Endothelial cell of umbilical vein (primary cell): ENCODE measurements at regions not wholly inside any gene's neighbourhood (a gene's known extent, or its start where the extent isn't known, plus 50 kb on each side); places are given as distances from the start of the nearest gene placed in this dataset.

Experiments used
- BruUV-seq: library from RNA; stranded (reverse); fragments of 400-500 nt; replicated peaks from 2 replicates; lab custom pipeline; 2021; lab: Mats Ljungman, UMichigan
- CTCF ChIA-PET: fragments of 300-600, 350-600 bp; sonication (Branson Sonifier 250); formaldehyde crosslinking; loops from one replicate; lab custom pipeline; 2021; ENCODE audit warnings: antibody characterized with exemption, inconsistent platforms; lab: Charles Lee
- POLR2A ChIA-PET: fragments of 300-600, 350-600 bp; sonication (Branson Sonifier 250); formaldehyde crosslinking; loops from one replicate; lab custom pipeline; 2021; ENCODE audit warnings: antibody characterized with exemption, inconsistent platforms; lab: Charles Lee
- DNase-seq: peaks from one replicate; pipeline ENCODE4 v3.0.0-alpha.2; 2011; ENCODE audit warnings: low read depth, low spot score
- FAIRE-seq: peaks from 2 replicates; lab custom pipeline; 2011; peaks lifted over from hg19 to GRCh38; lab: Jason Lieb, UNC
- H2AFZ ChIP-seq: 2 replicates; pipeline ENCODE4 v1.6.0; 2012; ENCODE audit warnings: low read depth, low read length, control low read depth, inconsistent platforms
- H3K27ac ChIP-seq: 2 replicates; pipeline ENCODE4 v1.5.1; 2011; ENCODE audit warnings: low read depth, mild to moderate bottlenecking, control low read depth, low read length, moderate library complexity; ENCODE audit not compliant: insufficient read depth
- H3K27me3 ChIP-seq, 2 experiments: 2 replicates each; pipeline versions ENCODE4 v1.6.0 to v1.6.1; 2011; ENCODE audit warnings: low read length in 2 of 2, mixed read lengths in 1 of 2; ENCODE audit not compliant: control insufficient read depth in 2 of 2, insufficient read depth in 2 of 2
- H3K36me3 ChIP-seq, 2 experiments: 2 replicates in 1 of 2; 3 replicates in 1 of 2; pipeline ENCODE4 v1.5.1; 2011; ENCODE audit warnings: low read length in 2 of 2, mild to moderate bottlenecking in 1 of 2, moderate library complexity in 1 of 2; ENCODE audit not compliant: control insufficient read depth in 2 of 2, insufficient read depth in 2 of 2; ENCODE audit errors: extremely low read depth in 1 of 2
- H3K4me1 ChIP-seq: 3 replicates; pipeline ENCODE4 v1.5.1; 2011; ENCODE audit warnings: mild to moderate bottlenecking, low read length; ENCODE audit not compliant: control insufficient read depth, insufficient read depth; ENCODE audit errors: extremely low read depth
- H3K4me2 ChIP-seq: 2 replicates; pipeline ENCODE4 v1.6.1; 2011; ENCODE audit warnings: low read length, control low read depth, mixed read lengths; ENCODE audit not compliant: insufficient read depth
- H3K4me3 ChIP-seq, 3 experiments: fragments of 200-600 bp in 1 of 3; sonication (generic), shearing (Covaris generic) in 1 of 3; replicated peaks in 1 of 3; 2 replicates each; pipeline ENCODE4 v1.5.1; 2011 to 2016; ENCODE audit warnings: control low read depth in 3 of 3, low read length in 3 of 3, mild to moderate bottlenecking in 2 of 3, inconsistent platforms in 1 of 3, low read depth in 1 of 3, moderate library complexity in 1 of 3; ENCODE audit not compliant: insufficient read depth in 1 of 3
- H3K79me2 ChIP-seq: 2 replicates; pipeline ENCODE4 v1.6.0; 2012; ENCODE audit warnings: low read length, inconsistent platforms; ENCODE audit not compliant: control insufficient read depth, insufficient read depth
- H3K9ac ChIP-seq: replicated peaks from 2 replicates; pipeline ENCODE3; 2011; ENCODE audit warnings: low read length, control low read depth; ENCODE audit not compliant: insufficient read depth; ENCODE audit errors: extremely low read depth
- H3K9me1 ChIP-seq: replicated peaks from 3 replicates; pipeline ENCODE4 v1.6.0; 2011; ENCODE audit warnings: mild to moderate bottlenecking, low read length; ENCODE audit not compliant: control insufficient read depth, insufficient read depth; ENCODE audit errors: extremely low read depth
- H3K9me3 ChIP-seq: replicated peaks from 2 replicates; pipeline ENCODE4 v1.5.1; 2012; ENCODE audit warnings: low read length, inconsistent platforms; ENCODE audit not compliant: control insufficient read depth, insufficient read depth
- H4K20me1 ChIP-seq: replicated peaks from 2 replicates; pipeline ENCODE3; 2011; ENCODE audit warnings: mild to moderate bottlenecking, low read length; ENCODE audit not compliant: control insufficient read depth, insufficient read depth; ENCODE audit errors: extremely low read depth
- CTCF ChIP-seq, 2 donors: IDR thresholded peaks; 1 replicate in 1 of 2; 2 replicates in 1 of 2; pipeline ENCODE4 v1.5.1; 2011; ENCODE audit warnings: low read length in 2 of 2, mild to moderate bottlenecking in 2 of 2, moderate library complexity in 2 of 2, control low read depth in 1 of 2, inconsistent platforms in 1 of 2, low read depth in 1 of 2; ENCODE audit not compliant: insufficient read depth in 1 of 2; ENCODE audit errors: extremely low read depth in 1 of 2
- EZH2 ChIP-seq: IDR thresholded peaks from 2 replicates; pipeline ENCODE4 v1.6.1; 2012; ENCODE audit warnings: borderline replicate concordance, low read depth, mild to moderate bottlenecking, moderate library complexity, low read length, inconsistent platforms; ENCODE audit not compliant: severe bottlenecking
- FOS ChIP-seq: IDR thresholded peaks from 2 replicates; pipeline ENCODE4 v1.6.1; 2011; ENCODE audit warnings: mild to moderate bottlenecking, low read length, moderate library complexity, borderline replicate concordance; ENCODE audit not compliant: insufficient read depth
- GATA2 ChIP-seq: IDR thresholded peaks from 2 replicates; pipeline ENCODE4 v1.7.0; 2011; ENCODE audit warnings: low read depth, mild to moderate bottlenecking, moderate library complexity, mixed read lengths, low read length; ENCODE audit not compliant: insufficient read length, insufficient read depth
- JUN ChIP-seq: IDR thresholded peaks from 2 replicates; pipeline ENCODE4 v1.6.1; 2011; ENCODE audit warnings: borderline replicate concordance, low read depth; ENCODE audit not compliant: insufficient read length, insufficient read depth
- MYC ChIP-seq: IDR thresholded peaks from one replicate; pipeline ENCODE4 v1.6.1; 2011; ENCODE audit warnings: mild to moderate bottlenecking, low read depth, low read length
- POLR2A ChIP-seq: IDR thresholded peaks from 2 replicates; pipeline ENCODE4 v1.6.1; 2012; ENCODE audit warnings: low read depth, mild to moderate bottlenecking, control low read depth, low read length
- POLR2AphosphoS5 ChIP-seq: IDR thresholded peaks from 2 replicates; pipeline ENCODE4 v1.6.1; 2012; ENCODE audit warnings: low read depth, mild to moderate bottlenecking, control low read depth, low read length, moderate library complexity; ENCODE audit not compliant: insufficient read depth
- dilution Hi-C: fragments of 300-500 bp; cut with MboI; formaldehyde crosslinking; loops from one replicate; pipeline ENCODE4 v1.15.0; 2019; ENCODE audit warnings: low sequenced_read_pairs; ENCODE audit not compliant: extremely low pct_ligation_motif_present
- intact Hi-C: fragments of 100-400 bp; cut with micrococcal nuclease; formaldehyde crosslinking; loops from one replicate; pipeline ENCODE4 v1.10.0; 2022
- TF ChIP-seq, protein P1 (sequence below): IDR thresholded peaks from 2 replicates; pipeline ENCODE4 v1.6.1; 2011; ENCODE audit not compliant: insufficient read depth, insufficient read length

DNA sequence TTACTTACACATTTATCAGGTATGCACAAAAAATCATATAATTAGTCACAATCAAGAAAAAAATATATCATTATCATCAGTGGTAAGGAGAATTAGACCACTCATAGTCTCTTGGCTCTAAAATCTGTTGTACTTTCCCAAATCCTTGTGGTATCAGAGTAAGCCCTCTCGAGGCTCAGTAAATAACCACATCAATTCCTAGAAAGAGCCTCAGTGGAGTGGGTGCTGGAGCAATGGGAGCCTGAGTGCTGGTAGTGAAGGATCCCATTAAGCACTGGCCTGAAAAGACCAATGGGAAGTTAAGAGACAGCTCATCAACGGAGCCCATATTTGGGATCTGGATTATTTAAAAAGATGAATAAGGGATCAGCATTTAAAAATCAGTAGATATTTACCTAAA lies 130.3 kb upstream of the EFNA5 start:
- Histone ChIP-seq H3K36me3 (no peaks in the 10 kb centered on the region), H3K4me1 (no peaks in the 10 kb centered on the region), H3K27me3 (peaks cover 0 to 4% of the 10 kb centered on the region in 2 experiments), H3K4me2 (no peak overlapping the region), H3K79me2 (no peaks in the 10 kb centered on the region), H3K27ac (no peak overlapping the region), H3K9ac (no peak overlapping the region), H3K9me3 (no peaks in the 10 kb centered on the region), H3K9me1 (no peaks in the 10 kb centered on the region), H3K4me3 (no peak overlapping the region), H2AFZ (no peak overlapping the region), H4K20me1 (no peaks in the 10 kb centered on the region)
- DNase-seq (no peak), FAIRE-seq (no peak)
- ChIA-PET POLR2A (no interaction called here), CTCF (no interaction called here)
- no peak for TF ChIP-seq POLR2A
- TF ChIP-seq POLR2AphosphoS5, result no peak
- no peak for TF ChIP-seq MYC
- no peak for TF ChIP-seq GATA2
- no peak for TF ChIP-seq FOS
- no peak for TF ChIP-seq CTCF (IDR thresholded peaks at IDR 0.05; ENCODE audit: extremely low read depth in 1 of 2, insufficient read depth in 1 of 2, low read depth in 1 of 2, low read length in 2 of 2)
- TF ChIP-seq EZH2, result no peak
- TF ChIP-seq, protein P1, sequence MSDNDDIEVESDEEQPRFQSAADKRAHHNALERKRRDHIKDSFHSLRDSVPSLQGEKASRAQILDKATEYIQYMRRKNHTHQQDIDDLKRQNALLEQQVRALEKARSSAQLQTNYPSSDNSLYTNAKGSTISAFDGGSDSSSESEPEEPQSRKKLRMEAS, result no peak
- TF ChIP-seq JUN, result no peak
- intact Hi-C loops, result no loop called here
- dilution Hi-C loops, result no loop called here
- BruUV-seq, result no TSS peak
